Fibroblast of villous mesenchyme (primary cell): ENCODE measurements at regions not wholly inside any gene's neighbourhood (a gene's known extent, or its start where the extent isn't known, plus 50 kb on each side); places are given as distances from the start of the nearest gene placed in this dataset.
"Not testable (repeated sequence)": the region's sequence is repeated elsewhere in the genome, so short reads cannot be mapped to it uniquely, and the experiment has no call there.

ENCODE experiments used
- DNase-seq: peaks from one replicate; pipeline ENCODE4 v3.0.0-alpha.2; 2010; ENCODE audit warnings: low read depth
- H3K4me3 ChIP-seq: 2 replicates; pipeline ENCODE4 v1.5.1; 2011; ENCODE audit warnings: low read depth, mild to moderate bottlenecking, low read length
- TF ChIP-seq, protein P1 (sequence below): IDR thresholded peaks from 2 replicates; pipeline ENCODE4 v1.5.1; 2012; ENCODE audit warnings: low read depth, mild to moderate bottlenecking, low read length; ENCODE audit not compliant: insufficient read depth

DNA sequence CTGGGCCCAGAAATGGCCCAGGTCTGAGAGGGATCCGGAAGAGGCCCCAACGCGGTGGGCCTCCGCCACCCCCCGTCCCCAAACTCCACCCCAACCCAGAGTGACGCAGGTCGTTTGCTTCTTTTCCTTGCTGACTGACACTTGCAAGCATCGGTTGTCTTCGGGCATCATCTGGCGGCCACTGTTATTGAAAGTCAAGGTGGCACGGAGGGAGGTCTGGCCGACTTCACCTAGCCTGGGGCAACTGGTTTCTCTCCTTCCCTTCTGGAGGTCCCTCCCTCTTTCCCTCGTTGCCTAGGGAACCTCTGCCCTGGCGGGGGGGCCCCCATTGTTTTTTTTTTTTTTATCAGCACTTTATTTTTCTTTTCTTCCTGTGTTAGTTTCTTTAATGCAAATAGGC lies 241.8 kb downstream of the ALG10 start:
- DNase-seq = no peak
- no peak overlapping the region for H3K4me3 ChIP-seq
- TF ChIP-seq, protein P1, sequence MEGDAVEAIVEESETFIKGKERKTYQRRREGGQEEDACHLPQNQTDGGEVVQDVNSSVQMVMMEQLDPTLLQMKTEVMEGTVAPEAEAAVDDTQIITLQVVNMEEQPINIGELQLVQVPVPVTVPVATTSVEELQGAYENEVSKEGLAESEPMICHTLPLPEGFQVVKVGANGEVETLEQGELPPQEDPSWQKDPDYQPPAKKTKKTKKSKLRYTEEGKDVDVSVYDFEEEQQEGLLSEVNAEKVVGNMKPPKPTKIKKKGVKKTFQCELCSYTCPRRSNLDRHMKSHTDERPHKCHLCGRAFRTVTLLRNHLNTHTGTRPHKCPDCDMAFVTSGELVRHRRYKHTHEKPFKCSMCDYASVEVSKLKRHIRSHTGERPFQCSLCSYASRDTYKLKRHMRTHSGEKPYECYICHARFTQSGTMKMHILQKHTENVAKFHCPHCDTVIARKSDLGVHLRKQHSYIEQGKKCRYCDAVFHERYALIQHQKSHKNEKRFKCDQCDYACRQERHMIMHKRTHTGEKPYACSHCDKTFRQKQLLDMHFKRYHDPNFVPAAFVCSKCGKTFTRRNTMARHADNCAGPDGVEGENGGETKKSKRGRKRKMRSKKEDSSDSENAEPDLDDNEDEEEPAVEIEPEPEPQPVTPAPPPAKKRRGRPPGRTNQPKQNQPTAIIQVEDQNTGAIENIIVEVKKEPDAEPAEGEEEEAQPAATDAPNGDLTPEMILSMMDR = no peak

DNA sequence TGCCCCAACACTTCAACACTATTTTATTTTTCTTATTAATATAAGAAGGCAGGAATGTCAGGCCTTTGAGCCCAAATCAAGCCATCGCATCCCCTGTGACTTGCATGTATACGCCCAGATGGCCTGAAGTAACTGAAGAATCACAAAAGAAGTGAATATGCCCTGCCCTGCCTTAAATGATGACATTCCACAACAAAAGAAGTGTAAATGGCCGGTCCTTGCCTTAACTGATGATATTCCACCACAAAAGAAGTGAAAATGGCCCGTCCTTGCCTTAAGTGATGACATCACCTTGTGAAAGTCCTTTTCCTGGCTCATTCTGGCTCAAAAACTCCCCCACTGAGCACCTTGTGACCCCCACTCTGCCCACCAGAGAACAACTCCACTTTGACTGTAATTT lies 251.4 kb downstream of the ALG10 start:
- DNase-seq, H3K4me3 ChIP-seq: not testable (repeated sequence)

DNA sequence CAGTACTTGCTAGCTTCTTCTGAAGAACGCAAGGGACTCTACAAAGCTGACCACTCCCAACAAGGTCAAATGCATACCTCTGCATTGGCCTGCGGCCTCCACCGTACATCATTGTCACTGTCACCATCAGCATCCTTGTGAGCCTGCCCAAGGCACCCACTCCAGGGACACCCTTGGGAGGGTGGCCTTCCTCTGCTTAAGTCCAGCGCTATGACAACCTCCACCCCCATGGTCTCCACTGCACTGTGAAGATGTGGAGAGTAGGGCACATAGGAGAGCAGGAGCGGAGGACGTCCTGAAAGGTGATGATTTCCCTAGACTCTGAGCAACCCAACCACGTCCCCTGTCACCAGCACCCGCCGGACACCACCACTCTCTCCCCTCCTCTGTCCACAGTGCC lies 252.8 kb downstream of the ALG10 start:
- DNase-seq = no peak
- TF ChIP-seq, protein P1 = no peak
- H3K4me3 ChIP-seq = no peak overlapping the region

DNA sequence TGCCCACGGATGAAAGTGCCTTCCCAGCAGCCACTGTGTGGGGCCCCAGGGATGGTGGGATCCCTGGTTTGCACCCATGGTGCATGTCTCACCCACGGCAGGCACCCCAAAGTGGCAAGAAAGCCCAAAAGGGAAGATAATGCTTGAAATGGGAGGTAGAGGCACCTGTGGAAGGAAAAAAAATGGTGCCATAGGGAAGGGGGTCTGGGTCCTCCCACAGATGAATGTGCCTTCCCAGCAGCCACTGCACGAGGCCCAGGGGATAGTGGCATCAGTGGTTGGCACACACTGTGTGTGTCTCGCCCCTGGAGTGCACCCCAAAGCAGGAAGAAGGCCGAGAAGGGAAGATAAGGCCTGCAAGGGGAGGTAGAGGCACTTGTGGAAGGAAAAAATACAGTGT lies 264.2 kb downstream of the ALG10 start:
- H3K4me3 ChIP-seq = no peak overlapping the region
- DNase-seq = no peak
- TF ChIP-seq, protein P1 = no peak

DNA sequence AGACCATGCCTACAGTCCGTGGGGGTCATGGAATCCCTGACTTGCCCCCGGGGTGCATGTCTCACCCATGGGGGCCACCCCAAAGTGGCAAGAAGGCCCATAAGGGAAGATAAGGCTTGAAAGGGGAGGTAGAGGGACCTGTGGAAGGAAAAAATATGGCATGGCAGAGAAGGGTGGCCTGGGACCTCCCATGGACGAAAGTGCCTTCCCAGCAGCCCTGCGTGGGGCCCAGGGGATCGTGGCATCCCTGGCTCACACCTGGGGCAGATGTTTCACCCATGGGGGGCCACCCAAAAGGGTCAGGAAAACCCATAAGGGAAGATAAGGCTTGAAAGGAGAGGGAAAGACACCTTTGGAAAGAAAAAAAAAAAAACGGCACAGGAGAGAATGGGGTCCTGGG lies 264.6 kb downstream of the ALG10 start:
- no peak overlapping the region for H3K4me3 ChIP-seq
- TF ChIP-seq, protein P1 = no peak
- no peak for DNase-seq

DNA sequence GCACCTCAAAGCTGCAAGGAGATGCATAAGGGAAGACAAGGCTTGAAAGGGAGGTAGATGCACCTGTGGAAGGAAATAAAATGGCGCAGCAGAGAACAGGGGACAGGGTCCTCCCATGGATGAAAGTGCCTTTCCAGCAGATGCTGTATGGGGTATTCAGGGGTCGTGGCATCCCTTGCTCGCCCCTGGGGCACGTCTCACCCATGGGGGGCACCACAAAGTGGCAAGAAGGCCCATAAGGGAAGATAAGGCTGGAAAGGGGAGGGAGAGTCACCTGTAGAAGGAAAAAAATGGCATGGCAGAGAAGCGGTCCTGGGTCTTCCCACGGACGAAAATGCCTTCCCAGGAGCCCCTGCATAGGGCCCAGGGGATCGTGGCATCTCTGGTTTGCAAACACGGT lies 265.1 kb downstream of the ALG10 start:
- H3K4me3 ChIP-seq = no peak overlapping the region
- no peak for DNase-seq
- TF ChIP-seq, protein P1 = no peak

DNA sequence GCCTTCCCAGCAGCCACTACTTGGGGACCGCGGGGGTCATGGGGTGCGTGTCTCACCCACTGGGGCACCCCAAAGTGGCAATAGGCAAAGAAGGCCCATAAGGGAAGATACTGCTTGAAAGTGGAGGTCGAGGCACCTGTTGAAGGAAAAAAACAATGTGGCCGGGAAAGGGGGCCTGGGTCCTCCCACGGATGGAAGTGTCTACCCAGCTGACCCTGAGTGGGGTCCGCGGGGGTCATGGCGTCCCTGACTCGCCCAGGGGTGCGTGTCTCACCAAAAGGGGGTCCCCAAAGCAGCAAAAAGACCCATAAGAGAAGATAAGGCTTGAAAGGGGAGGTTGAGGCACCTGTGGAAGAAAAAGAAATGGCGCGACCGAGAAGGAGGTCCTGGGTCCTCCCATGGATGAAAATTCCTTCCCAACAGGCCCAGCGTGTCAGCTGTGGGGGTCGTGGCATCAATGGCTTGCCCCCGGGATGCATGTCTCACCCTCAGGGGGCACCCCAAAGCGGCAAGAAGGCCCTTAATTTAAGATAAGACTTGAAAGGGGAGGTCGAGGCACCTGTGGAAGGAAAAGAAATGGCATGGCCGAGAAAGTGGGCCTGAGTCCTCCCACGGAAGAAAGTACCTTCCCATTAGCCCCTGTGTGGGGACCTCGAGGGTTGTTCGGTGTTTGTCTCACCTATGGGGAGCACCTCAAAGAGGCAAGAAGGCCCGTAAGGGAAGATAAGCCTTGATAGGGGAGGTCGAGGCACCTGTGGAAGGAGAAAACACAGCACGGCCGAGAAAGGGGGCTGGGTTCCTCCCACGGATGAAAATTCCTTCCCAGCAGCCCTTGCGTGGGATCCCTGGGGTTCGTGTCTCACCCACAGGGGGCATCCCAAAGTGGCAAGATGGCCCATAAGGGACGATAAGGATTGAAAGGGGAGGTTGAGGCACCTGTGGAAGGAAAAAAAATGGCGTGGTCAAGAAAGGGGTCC lies 266.0 kb downstream of the ALG10 start:
- no peak overlapping the region for H3K4me3 ChIP-seq
- TF ChIP-seq, protein P1 = no peak
- no peak for DNase-seq
